HG03039 (cell line): ENCODE measurements at regions not wholly inside any gene's neighbourhood (a gene's known extent, or its start where the extent isn't known, plus 50 kb on each side); places are given as distances from the start of the nearest gene placed in this dataset.

Experiments
- ATAC-seq: cut with Tn5 transposase; IDR thresholded peaks from one replicate; pipeline ENCODE4 v1.9.1; 2021; ENCODE audit warnings: mild to moderate bottlenecking, moderate library complexity; ENCODE audit not compliant: unreplicated experiment

- ATAC-seq = no peak
Measured at GRCh38 chr2:84290537-84290936, 168.5 kb downstream of the SUCLG1 start.

GRCh38 chr2:84288293-84288692, 170.8 kb downstream of the SUCLG1 start:
- ATAC-seq = no peak

GRCh38 chr2:84286878-84287277, 172.2 kb downstream of the SUCLG1 start:
- no peak for ATAC-seq

GRCh38 chr2:84285056-84285747, 173.9 kb downstream of the SUCLG1 start:
- no peak for ATAC-seq

DNA sequence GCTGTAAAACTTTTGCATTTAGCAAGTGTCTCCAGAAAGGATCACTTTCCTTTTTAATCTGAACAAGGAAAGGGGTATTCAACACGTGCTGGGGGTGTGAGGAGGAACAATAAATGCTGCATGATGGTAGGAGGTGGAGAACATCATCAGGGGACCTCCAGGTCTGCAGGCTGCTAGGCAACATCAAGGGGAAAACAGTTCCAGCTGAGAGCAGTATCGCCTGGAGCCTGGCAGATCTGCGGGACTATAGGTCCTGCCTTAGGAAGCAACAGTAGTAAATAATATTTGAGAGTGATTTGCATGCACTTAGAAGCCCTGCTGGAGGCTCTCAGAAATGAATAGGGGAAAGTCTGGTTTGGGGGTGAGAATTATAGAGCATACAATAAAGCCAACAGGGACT, 175.6 kb downstream of the SUCLG1 start:
- no peak for ATAC-seq

DNA sequence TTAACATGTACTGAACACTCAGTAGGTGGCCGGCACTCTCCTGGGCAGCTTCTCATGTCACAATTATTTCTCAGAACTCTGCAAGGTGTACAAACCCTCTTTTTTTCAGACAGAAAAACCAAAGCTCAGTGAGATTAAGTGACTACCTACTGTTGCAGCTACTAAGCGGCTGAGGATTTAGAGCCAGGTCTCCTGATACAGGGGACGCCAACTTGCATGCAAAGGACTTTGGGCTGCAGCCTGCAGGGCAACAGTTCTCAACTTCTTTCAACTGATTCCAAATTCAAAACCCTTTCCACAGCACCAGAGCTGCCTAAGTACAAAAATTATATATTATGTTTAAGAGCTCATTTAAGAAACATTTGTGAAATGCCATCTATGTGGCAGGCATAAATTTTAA, 177.6 kb downstream of the SUCLG1 start:
- ATAC-seq = no peak

- no peak for ATAC-seq
Measured at GRCh38 chr2:84280873-84281272, 178.2 kb downstream of the SUCLG1 start.

DNA sequence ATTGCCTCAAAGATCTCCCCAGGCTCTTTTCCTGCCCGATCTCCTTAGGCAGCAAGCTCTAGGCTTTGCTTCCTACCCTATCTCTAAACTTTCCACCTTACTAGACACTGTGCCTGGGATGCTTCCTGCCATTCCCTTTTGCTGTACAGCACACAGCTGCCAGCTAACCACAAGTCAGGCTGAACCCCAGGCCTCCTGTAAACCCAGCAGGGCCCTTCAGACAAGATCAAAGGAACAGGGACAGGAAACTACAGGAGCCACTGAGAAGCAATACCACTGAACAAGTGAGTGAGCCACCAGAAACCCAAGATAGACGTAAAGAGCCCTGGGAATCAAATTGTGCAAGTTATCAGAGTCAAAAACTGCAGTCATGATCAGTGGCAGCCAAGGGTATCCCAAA, 180.7 kb downstream of the SUCLG1 start:
- ATAC-seq = no peak

GRCh38 chr2:84276590-84277255, 182.4 kb downstream of the SUCLG1 start:
- no peak for ATAC-seq

GRCh38 chr2:84273406-84273805, 185.7 kb downstream of the SUCLG1 start:
- no peak for ATAC-seq

DNA sequence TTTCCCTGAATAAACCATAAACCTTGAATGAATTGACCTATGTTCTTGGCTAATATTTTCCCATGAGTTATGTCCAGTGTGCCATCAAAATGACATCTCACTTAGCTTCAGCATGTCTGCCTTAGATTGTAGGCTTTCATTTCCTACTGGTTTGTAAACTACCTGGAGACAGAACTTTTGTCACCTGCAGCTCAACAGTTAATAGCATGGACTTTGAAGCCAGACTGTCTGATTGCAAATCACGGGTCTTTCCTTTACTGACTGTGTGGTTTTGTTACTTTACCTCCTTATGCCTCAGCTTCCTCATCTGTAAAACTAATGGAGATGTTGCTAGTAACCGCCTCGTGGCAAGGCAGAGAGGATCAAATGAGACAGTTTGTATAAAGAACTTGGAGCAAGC, 187.1 kb downstream of the SUCLG1 start:
- ATAC-seq = no peak

DNA sequence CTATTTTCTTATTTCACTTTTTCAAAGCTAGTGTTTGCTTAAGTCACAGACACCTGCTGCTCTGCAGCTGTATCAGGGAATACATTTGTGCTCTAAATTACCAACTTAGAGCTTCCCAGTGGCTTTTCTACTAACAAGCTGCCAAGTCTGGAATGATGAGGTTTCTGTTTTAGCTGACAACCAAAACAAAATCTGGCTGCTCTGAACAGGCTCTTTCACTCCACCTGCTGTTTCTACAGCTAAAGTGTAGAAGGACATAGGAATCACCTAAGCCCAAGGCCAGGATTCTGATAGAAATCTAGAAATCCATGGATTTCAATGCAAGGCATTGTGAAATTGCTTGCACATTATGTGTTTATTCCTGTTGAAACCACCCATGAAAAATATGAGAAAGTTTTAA, 201.2 kb downstream of the SUCLG1 start:
- ATAC-seq = no peak

GRCh38 chr2:84251651-84252302, 207.3 kb downstream of the SUCLG1 start:
- no peak for ATAC-seq

DNA sequence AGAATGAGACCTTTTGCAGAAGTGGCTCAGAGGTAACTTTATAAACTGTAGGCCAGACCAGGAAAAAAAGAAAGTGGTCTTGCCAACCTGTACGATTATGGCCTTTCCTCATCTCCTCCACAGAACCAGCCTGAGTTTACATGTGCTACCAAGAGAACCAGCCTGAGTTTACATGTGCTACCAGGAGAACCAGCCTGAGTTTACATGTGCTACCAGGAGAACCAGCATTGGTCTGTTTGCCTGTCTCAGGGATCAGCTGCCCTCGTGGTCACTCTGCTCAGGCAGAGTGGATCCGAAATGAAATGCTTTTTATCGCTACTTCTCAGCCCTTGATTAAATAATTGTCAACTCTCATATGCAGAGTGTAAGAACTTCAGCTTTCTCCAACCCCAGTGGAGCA, 209.9 kb downstream of the SUCLG1 start:
- ATAC-seq = no peak

GRCh38 chr2:84247532-84247931, 211.5 kb downstream of the SUCLG1 start:
- no peak for ATAC-seq

GRCh38 chr2:84243788-84244733, 215.0 kb downstream of the SUCLG1 start:
- ATAC-seq = no peak

GRCh38 chr2:84238907-84239306, 220.2 kb downstream of the SUCLG1 start:
- no peak for ATAC-seq

DNA sequence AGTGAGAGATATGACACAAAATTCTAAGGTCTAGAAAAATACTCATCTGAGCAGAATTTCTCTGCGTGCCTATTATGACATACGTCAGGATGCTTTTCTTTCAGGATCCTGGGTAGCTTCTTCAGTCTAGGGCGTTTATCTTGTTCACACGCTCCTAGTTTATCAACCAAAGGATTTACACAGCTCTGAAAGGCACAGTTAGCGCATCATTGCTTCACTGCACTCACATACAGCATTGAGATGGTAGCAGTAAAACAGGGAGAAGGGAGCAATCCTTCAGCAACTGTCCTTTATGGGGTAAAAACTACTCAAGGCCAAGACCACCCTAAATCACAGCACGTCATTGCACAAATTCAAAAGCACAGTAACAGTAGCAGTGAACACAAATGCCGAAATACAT, 222.8 kb downstream of the SUCLG1 start:
- ATAC-seq = no peak

GRCh38 chr2:84234103-84234502, 225.0 kb downstream of the SUCLG1 start:
- no peak for ATAC-seq

- ATAC-seq = no peak
Measured at GRCh38 chr2:84231478-84231877, 227.6 kb downstream of the SUCLG1 start.

DNA sequence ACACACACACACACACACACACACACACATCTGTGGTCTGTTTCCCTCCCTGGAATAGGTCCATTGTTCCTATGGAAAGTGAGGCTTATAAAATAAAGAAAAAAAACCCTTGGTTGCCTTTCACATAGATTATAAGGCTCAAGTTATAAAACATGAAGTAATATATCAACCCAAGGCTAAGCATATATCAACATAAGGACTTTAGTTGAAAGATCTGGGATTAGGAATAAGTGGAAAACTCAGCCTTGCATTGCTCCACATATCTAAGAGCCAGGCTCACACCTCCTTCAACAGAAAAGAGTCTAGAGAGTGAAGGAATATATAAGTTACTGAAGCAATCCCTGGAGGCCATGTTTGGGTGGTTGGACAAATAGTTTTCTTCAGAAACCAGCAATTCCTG, 235.0 kb downstream of the SUCLG1 start:
- ATAC-seq = no peak
